NCI-H82 (cell line): ENCODE measurements at regions not wholly inside any gene's neighbourhood (a gene's known extent, or its start where the extent isn't known, plus 50 kb on each side); places are given as distances from the start of the nearest gene placed in this dataset.

ENCODE experiments used
- DNase-seq: peaks from one replicate; lab custom pipeline; 2025; lab: John Stamatoyannopoulos, UW

GRCh38 chr3:170752571-170753155 is 117.3 kb downstream of the RPL22L1 start:
- DNase-seq, result no peak

GRCh38 chr3:170751899-170752293 is 118.1 kb downstream of the RPL22L1 start:
- DNase-seq, result no peak

GRCh38 chr3:170751083-170751898 is 118.7 kb downstream of the RPL22L1 start:
- no peak for DNase-seq

DNA sequence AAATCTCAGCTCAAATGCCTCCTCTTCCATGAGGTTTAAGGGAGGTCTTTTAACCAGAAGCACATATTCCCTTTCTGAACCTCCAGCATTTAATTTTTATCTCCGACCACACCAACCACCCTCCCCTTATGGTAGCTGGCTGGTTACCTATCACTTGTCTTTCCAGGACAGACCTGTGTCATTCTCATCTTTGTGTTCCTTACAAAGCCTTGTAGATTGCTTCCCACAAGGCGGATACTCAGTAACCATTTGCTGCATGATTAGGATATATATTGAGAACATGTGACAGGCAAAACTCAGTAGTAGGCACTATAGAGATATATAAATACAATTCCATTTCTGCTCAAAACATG is 119.5 kb downstream of the RPL22L1 start:
- no peak for DNase-seq

DNA sequence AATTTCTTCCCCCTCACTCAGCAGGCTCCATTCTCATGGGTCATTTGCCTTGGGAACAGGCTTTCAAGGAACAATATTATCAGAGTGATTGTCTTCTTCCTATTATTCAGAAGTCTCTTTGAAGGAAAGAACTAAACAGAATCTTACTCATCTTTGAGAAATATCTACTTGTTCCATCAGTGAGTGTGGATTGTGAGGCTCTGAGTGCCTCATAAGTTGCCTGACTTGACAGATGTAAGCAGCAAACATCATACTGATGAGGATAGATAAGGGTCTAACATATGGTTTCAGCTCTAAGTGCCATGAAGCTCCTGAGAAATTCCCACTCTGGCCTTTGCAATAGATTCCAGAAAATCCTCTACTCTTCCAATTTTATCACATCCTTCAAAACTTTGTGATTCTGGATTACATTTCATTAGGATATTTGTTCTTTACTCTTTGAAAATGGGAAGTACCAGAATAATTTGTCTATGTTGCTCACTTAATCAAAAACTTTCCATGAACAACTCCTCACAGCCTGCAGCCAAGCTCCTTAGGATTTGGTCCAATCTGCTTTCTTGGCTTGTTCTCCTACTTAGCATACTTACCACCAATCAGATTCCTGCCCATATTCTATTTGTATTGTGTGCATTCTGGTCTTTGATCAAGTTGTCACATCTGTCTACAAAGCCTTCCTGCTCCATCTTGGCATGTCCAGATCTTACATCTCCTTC is 120.1 kb downstream of the RPL22L1 start:
- no peak for DNase-seq

- no peak for DNase-seq
Observed at GRCh38 chr3:170749185-170749584, 120.8 kb downstream of the RPL22L1 start.

DNA sequence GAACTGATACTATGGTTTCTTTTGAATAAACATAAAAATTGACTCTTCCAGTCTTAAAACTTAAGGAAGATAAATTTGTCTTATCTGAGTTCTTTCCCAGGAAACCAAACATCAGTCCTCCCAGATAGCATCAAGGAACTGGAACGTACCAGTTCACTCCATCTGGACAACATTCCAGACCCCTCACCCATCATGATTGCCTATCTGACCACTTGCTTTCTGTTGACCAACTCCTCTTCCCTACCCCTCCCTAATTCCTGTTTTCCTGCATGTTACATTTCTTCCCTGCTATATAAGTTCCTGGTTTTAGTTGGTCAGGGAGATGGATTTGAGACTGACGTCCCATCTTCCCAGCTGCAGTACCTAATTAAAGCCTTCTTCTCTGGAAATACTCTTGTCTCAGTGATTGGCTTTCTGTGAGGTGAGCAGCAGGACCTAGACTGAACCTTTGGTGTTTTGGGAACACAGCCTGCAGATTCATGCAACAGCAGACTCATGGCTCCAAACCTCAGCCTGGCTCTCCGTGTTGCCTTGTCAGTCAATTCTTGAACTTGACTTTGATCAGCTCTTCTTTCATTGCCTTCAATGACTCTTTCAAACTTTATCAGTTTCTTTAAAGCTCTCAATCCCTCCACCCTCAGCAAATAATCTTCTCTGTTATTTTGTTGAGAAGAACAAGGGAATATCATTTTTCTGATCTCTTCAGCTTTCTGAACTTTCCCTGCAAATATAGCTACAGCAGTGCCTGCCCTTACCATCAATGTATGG is 123.6 kb downstream of the RPL22L1 start:
- no peak for DNase-seq

GRCh38 chr3:170745211-170745718 is 124.7 kb downstream of the RPL22L1 start:
- no peak for DNase-seq

DNA sequence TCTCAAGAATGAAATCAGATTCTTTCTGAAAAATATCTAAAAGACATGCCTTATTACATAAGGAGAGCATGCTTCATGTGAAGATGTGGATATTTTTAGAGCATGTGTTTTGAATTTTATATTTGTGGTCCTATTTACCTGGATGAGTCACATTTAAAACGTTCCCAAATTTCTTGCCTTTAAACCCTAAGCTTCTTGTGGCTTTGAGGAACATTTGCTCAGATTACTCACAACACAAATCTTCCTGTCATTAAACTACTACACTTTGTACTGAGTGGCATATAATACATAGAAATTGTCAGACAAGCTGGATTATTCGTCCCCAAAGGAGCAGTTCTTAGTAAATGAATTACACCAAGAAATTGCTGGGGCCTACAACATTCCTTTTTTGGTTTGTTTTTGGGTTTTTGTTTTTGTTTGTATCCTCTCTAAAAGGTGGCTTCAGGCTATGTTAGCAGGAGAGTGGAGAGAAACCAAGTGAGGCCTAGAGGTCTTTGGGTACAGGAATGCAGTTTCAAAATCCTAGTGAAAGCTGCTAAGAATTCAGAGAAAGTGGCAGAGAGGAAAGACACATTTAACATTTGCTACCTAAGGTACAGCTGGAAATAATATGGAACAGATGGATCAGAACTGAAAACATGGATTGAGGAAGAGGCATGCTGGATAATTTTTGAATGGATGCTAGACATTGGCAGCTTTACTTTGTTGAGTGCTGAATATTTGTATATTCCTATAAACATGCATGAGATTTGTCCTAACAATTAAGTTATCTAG is 128.1 kb downstream of the RPL22L1 start:
- DNase-seq, result no peak

DNA sequence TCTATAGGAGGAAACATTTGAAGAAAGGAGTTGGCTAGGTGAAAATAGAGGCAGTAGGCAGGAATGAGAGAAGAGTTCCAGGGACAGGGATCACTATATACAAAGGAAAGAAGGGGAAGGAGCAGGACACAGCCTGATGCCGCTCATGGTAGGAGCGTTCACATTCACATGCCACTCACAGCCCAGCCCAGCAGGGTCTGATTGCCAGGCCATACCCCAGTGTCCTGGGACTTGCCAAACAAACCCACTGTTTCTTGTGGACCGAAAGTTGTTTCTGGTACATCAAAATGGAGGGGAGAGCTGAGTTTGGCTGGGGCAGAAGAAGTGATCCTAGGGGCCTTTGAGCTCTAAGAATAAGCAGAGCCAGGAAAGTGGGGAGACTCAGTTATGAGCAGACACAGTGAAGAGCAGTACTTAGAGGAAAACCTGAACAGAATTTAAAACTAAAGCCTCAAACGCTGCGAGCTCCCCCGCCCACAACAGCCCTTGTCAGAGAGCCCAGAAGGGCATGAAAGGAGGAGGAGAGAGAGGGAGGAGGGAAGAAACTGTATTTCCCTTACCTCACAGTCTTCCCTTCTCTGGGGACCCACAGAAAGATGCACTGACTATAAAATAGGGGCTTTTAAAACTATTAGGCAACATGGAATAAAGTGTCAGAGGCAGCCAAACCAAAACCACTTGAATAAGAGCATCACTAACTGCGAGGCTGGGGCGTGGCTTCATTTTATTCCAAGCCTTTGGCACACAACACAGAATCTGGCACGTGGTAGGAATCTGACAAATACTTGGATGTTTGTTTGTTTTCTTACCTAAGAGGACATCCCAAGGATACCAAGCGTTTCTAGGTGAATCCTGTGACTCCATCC is 129.0 kb downstream of the RPL22L1 start:
- DNase-seq, result no peak

- no peak for DNase-seq
Observed at GRCh38 chr3:170740285-170740684, 129.7 kb downstream of the RPL22L1 start.

DNA sequence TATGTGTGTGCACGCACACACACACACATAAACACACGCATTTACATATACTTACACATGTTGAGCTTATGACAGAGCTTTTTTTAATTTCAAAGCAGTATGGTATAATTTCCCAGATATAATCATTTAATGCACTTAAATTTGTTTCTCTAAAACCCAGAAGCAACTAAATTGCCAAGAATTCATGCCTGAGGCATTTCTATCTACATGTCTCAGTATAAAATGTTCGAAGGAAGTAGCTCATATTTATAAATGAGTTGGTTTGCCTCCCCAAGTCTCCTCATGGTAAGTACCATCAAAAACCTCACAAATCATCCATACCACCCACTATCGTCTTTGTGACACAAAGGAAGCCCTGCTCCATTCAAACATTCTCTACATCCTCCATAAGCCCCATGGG is 130.6 kb downstream of the RPL22L1 start:
- no peak for DNase-seq

- DNase-seq, result no peak
Observed at GRCh38 chr3:170738766-170739165, 131.2 kb downstream of the RPL22L1 start.

DNA sequence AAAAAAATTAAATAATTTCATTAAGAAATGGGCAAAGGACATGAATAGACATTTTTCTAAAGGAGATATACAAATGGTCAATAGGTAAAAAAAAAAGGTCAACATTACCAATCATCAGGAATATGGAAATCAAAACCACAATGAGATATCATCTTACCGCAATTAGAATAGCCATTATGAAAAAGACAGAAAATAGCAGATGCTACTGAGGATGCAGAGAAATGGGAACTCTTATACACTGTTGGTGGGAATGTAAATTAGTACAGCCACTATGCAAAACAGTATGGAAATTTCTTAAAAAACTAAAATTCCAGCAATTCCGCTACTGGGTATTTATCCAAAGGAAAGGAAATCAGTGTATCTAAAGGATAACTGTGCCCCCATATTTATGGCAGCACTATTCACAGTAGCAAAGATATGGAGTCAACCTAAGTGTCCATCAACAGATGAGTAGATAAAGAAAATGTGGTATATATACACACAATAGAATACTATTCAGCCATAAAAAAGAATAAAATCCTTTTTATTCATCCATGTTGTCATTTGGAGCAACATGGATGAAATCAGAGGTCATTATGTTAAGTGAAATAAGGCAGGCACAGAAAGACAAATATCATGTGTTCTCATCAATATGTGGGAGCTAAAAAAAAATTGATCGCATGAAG is 132.4 kb downstream of the RPL22L1 start:
- no peak for DNase-seq

- no peak for DNase-seq
Observed at GRCh38 chr3:170735821-170736220, 134.2 kb downstream of the RPL22L1 start.

- DNase-seq, result no peak
Observed at GRCh38 chr3:170734735-170735065, 135.3 kb downstream of the RPL22L1 start.

GRCh38 chr3:170734043-170734734 is 135.8 kb downstream of the RPL22L1 start:
- peak; percentile 32 for DNase-seq

- no peak for DNase-seq
Observed at GRCh38 chr3:170732660-170733245, 137.2 kb downstream of the RPL22L1 start.

GRCh38 chr3:170731281-170731680 is 138.7 kb downstream of the RPL22L1 start:
- no peak for DNase-seq
